GM10266 (cell line): ENCODE measurements at regions not wholly inside any gene's neighbourhood (a gene's known extent, or its start where the extent isn't known, plus 50 kb on each side); places are given as distances from the start of the nearest gene placed in this dataset.

ENCODE experiments used
- DNase-seq: peaks from one replicate; pipeline ENCODE4 v3.0.0; 2012; ENCODE audit errors: extremely low spot score
- CTCF ChIP-seq: IDR thresholded peaks from 2 replicates; pipeline ENCODE4 v1.5.1; 2012; ENCODE audit warnings: mild to moderate bottlenecking, low read depth; ENCODE audit not compliant: control insufficient read depth, insufficient read depth; ENCODE audit errors: missing control alignments

- TF ChIP-seq CTCF = no peak
- no peak for DNase-seq
These were observed 1571.2 kb upstream of the RAG2 start for GRCh38 chr11:38169286-38169685.

GRCh38 chr11:38163526-38163925, 1565.5 kb upstream of the RAG2 start:
- TF ChIP-seq CTCF = no peak
- DNase-seq = no peak

- DNase-seq = no peak
- no peak for TF ChIP-seq CTCF
These were observed 1562.4 kb upstream of the RAG2 start for GRCh38 chr11:38160433-38160832.

GRCh38 chr11:38159038-38159437, 1561.0 kb upstream of the RAG2 start:
- DNase-seq = no peak
- no peak for TF ChIP-seq CTCF

GRCh38 chr11:38156495-38157146, 1558.6 kb upstream of the RAG2 start:
- DNase-seq = no peak
- TF ChIP-seq CTCF = no peak

- DNase-seq = no peak
- TF ChIP-seq CTCF = no peak
These were observed 1557.8 kb upstream of the RAG2 start for GRCh38 chr11:38155856-38156255.

GRCh38 chr11:38153985-38154384, 1555.9 kb upstream of the RAG2 start:
- TF ChIP-seq CTCF = no peak
- no peak for DNase-seq
